ENCODE measurements at regions not wholly inside any gene's neighbourhood (a gene's known extent, or its start where the extent isn't known, plus 50 kb on each side); places are given as distances from the start of the nearest gene placed in this dataset.

- H3K27me3 ChIP-seq (ENCODE audit: control insufficient read depth in 2 of 2, insufficient read depth in 2 of 2, low read length in 2 of 2) = peaks cover 0 to 7% of the 10 kb centered on the region in 2 experiments
- intact Hi-C loops (cut with micrococcal nuclease) (no loop called here), dilution Hi-C loops (cut with MboI; ENCODE audit: extremely low pct_ligation_motif_present, low sequenced_read_pairs) (no loop called here)
- no peak overlapping the region for H3K9ac ChIP-seq (replicated peaks; ENCODE audit: extremely low read depth, insufficient read depth, low read length)
- no peaks in the 10 kb centered on the region for H3K9me1 ChIP-seq (replicated peaks; ENCODE audit: control insufficient read depth, extremely low read depth, insufficient read depth, low read length)
- H3K4me2 ChIP-seq (ENCODE audit: insufficient read depth, low read length) = no peak overlapping the region
- H3K36me3 ChIP-seq (ENCODE audit: control insufficient read depth in 2 of 2, extremely low read depth in 1 of 2, insufficient read depth in 2 of 2, low read length in 2 of 2) = no peaks in the 10 kb centered on the region
- H2AFZ ChIP-seq (ENCODE audit: low read depth, low read length) = no peak overlapping the region
- no TSS peak for BruUV-seq (replicated peaks)
- H3K27ac ChIP-seq (ENCODE audit: insufficient read depth, low read depth, low read length) = no peak overlapping the region
- ChIA-PET POLR2A (no interaction called here), CTCF (no interaction called here)
- no peak for DNase-seq (ENCODE audit: low read depth, low spot score)
- no peaks in the 10 kb centered on the region for H4K20me1 ChIP-seq (replicated peaks; ENCODE audit: control insufficient read depth, extremely low read depth, insufficient read depth, low read length)
- TF ChIP-seq POLR2AphosphoS5 (IDR thresholded peaks at IDR 0.05; ENCODE audit: insufficient read depth, low read depth, low read length) (no peak), EZH2 (IDR thresholded peaks at IDR 0.05; ENCODE audit: borderline replicate concordance, low read depth, low read length, severe bottlenecking) (no peak), MAX (IDR thresholded peaks at IDR 0.05; ENCODE audit: insufficient read depth, insufficient read length) (no peak), MYC (IDR thresholded peaks at IDR 0.05; ENCODE audit: low read depth, low read length) (no peak), CTCF (IDR thresholded peaks at IDR 0.05; ENCODE audit: extremely low read depth in 1 of 2, insufficient read depth in 1 of 2, low read depth in 1 of 2, low read length in 2 of 2) (no peak), FOS (IDR thresholded peaks at IDR 0.05; ENCODE audit: borderline replicate concordance, insufficient read depth, low read length) (no peak), GATA2 (IDR thresholded peaks at IDR 0.05; ENCODE audit: insufficient read depth, insufficient read length, low read depth, low read length) (no peak), JUN (IDR thresholded peaks at IDR 0.05; ENCODE audit: borderline replicate concordance, insufficient read depth, insufficient read length, low read depth) (no peak)
- no peak for FAIRE-seq
- no peaks in the 10 kb centered on the region for H3K4me1 ChIP-seq (ENCODE audit: control insufficient read depth, extremely low read depth, insufficient read depth, low read length)
- H3K4me3 ChIP-seq (replicated peaks in 1 of 3; ENCODE audit: insufficient read depth in 1 of 3, low read depth in 1 of 3, low read length in 3 of 3) = no peak overlapping the region
- no peaks in the 10 kb centered on the region for H3K9me3 ChIP-seq (replicated peaks; ENCODE audit: control insufficient read depth, insufficient read depth, low read length)
- no peaks in the 10 kb centered on the region for H3K79me2 ChIP-seq (ENCODE audit: control insufficient read depth, insufficient read depth, low read length)
Observed at GRCh38 chr11:27574342-27574741, 67.8 kb upstream of the LIN7C start.

Measured in endothelial cell of umbilical vein (primary cell).